ENCODE measurements at regions not wholly inside any gene's neighbourhood (a gene's known extent, or its start where the extent isn't known, plus 50 kb on each side); places are given as distances from the start of the nearest gene placed in this dataset.
"Not testable (repeated sequence)": the region's sequence is repeated elsewhere in the genome, so short reads cannot be mapped to it uniquely, and the experiment has no call there.

GRCh38 chr13:38221120-38221519, 128.5 kb upstream of the UFM1 start:
- TF ChIP-seq, protein P1, sequence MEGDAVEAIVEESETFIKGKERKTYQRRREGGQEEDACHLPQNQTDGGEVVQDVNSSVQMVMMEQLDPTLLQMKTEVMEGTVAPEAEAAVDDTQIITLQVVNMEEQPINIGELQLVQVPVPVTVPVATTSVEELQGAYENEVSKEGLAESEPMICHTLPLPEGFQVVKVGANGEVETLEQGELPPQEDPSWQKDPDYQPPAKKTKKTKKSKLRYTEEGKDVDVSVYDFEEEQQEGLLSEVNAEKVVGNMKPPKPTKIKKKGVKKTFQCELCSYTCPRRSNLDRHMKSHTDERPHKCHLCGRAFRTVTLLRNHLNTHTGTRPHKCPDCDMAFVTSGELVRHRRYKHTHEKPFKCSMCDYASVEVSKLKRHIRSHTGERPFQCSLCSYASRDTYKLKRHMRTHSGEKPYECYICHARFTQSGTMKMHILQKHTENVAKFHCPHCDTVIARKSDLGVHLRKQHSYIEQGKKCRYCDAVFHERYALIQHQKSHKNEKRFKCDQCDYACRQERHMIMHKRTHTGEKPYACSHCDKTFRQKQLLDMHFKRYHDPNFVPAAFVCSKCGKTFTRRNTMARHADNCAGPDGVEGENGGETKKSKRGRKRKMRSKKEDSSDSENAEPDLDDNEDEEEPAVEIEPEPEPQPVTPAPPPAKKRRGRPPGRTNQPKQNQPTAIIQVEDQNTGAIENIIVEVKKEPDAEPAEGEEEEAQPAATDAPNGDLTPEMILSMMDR (conservative IDR thresholded peaks at IDR 0.05 in 1 of 2, IDR thresholded peaks at IDR 0.05 in 1 of 2; ENCODE audit: low read depth in 1 of 2, low read length in 2 of 2), result not testable (repeated sequence)
- TF ChIP-seq EZH2 (IDR thresholded peaks at IDR 0.05; ENCODE audit: low read length, missing control alignments), result not testable (repeated sequence)

All from fibroblast of lung (primary cell).